ENCODE measurements at regions not wholly inside any gene's neighbourhood (a gene's known extent, or its start where the extent isn't known, plus 50 kb on each side); places are given as distances from the start of the nearest gene placed in this dataset.

GRCh38 chr5:91224456-91224855 lies 158.7 kb downstream of the ARRDC3 start:
- TF ChIP-seq EZH2 (IDR thresholded peaks at IDR 0.05; ENCODE audit: borderline replicate concordance, insufficient read depth, low read length, poor library complexity, severe bottlenecking), result no peak
- no peak for TF ChIP-seq EP300 (conservative IDR thresholded peaks at IDR 0.05; ENCODE audit: poor library complexity, severe bottlenecking)
- no peak for TF ChIP-seq RAD21 (conservative IDR thresholded peaks at IDR 0.05)
- TF ChIP-seq CTCF (IDR thresholded peaks at IDR 0.05; ENCODE audit: poor library complexity, severe bottlenecking), result no peak
- no peak for TF ChIP-seq REST (IDR thresholded peaks at IDR 0.05; ENCODE audit: borderline replicate concordance)
- H2AFZ ChIP-seq (ENCODE audit: low read depth, low read length), result no peak overlapping the region
- no peaks in the 10 kb centered on the region for H4K20me1 ChIP-seq (ENCODE audit: insufficient read depth)
- no peaks in the 10 kb centered on the region for H3K79me2 ChIP-seq (replicated peaks; ENCODE audit: insufficient read depth, low read length)
- H3K36me3 ChIP-seq (ENCODE audit: insufficient read depth, low read length), result no peaks in the 10 kb centered on the region
- no peaks in the 10 kb centered on the region for H3K9me2 ChIP-seq (ENCODE audit: insufficient read depth, low read length)
- no peaks in the 10 kb centered on the region for H3K27me3 ChIP-seq (ENCODE audit: insufficient read depth, low read depth, low read length)
- H3F3A ChIP-seq (ENCODE audit: insufficient read depth, low read length, poor library complexity, severe bottlenecking), result no peaks in the 10 kb centered on the region
- H3K27ac ChIP-seq (ENCODE audit: low read length), result no peak overlapping the region
- no peaks in the 10 kb centered on the region for H3K9me3 ChIP-seq (ENCODE audit: low read length)
- H3K4me2 ChIP-seq (ENCODE audit: low read length), result no peak overlapping the region
- no peak overlapping the region for H3K9ac ChIP-seq (ENCODE audit: low read length)
- no peak overlapping the region for H3K4me3 ChIP-seq (ENCODE audit: low read length)

GRCh38 chr5:91223886-91224285 lies 159.2 kb downstream of the ARRDC3 start:
- Histone ChIP-seq H3K4me3 (ENCODE audit: low read length) (no peak overlapping the region), H3K9ac (ENCODE audit: low read length) (no peak overlapping the region), H3K4me2 (ENCODE audit: low read length) (no peak overlapping the region), H3K79me2 (replicated peaks; ENCODE audit: insufficient read depth, low read length) (no peaks in the 10 kb centered on the region), H3K36me3 (ENCODE audit: insufficient read depth, low read length) (no peaks in the 10 kb centered on the region), H2AFZ (ENCODE audit: low read depth, low read length) (no peak overlapping the region), H3F3A (ENCODE audit: insufficient read depth, low read length, poor library complexity, severe bottlenecking) (no peaks in the 10 kb centered on the region), H3K27me3 (ENCODE audit: insufficient read depth, low read depth, low read length) (no peaks in the 10 kb centered on the region), H4K20me1 (ENCODE audit: insufficient read depth) (no peaks in the 10 kb centered on the region), H3K9me2 (ENCODE audit: insufficient read depth, low read length) (no peaks in the 10 kb centered on the region), H3K9me3 (ENCODE audit: low read length) (no peaks in the 10 kb centered on the region), H3K27ac (ENCODE audit: low read length) (no peak overlapping the region)
- TF ChIP-seq CTCF (IDR thresholded peaks at IDR 0.05; ENCODE audit: poor library complexity, severe bottlenecking), result no peak
- no peak for TF ChIP-seq REST (IDR thresholded peaks at IDR 0.05; ENCODE audit: borderline replicate concordance)
- no peak for TF ChIP-seq POLR2AphosphoS5 (IDR thresholded peaks at IDR 0.05)
- TF ChIP-seq EZH2 (IDR thresholded peaks at IDR 0.05; ENCODE audit: borderline replicate concordance, insufficient read depth, low read length, poor library complexity, severe bottlenecking), result no peak
- TF ChIP-seq SMC3 (conservative IDR thresholded peaks at IDR 0.05; ENCODE audit: poor library complexity), result no peak
- no peak for TF ChIP-seq RAD21 (conservative IDR thresholded peaks at IDR 0.05)
- no peak for TF ChIP-seq MXI1 (conservative IDR thresholded peaks at IDR 0.05; ENCODE audit: poor library complexity, severe bottlenecking)
- TF ChIP-seq EP300 (conservative IDR thresholded peaks at IDR 0.05; ENCODE audit: poor library complexity, severe bottlenecking), result no peak
- no peak for TF ChIP-seq TAF1 (IDR thresholded peaks at IDR 0.05; ENCODE audit: low read depth)
